IPS-11a (cell line): ENCODE measurements at regions not wholly inside any gene's neighbourhood (a gene's known extent, or its start where the extent isn't known, plus 50 kb on each side); places are given as distances from the start of the nearest gene placed in this dataset.
"Not testable (repeated sequence)": the region's sequence is repeated elsewhere in the genome, so short reads cannot be mapped to it uniquely, and the experiment has no call there.

Source experiments
- H3K4me3 ChIP-seq: one replicate; pipeline ENCODE4 v1.5.1; 2013; ENCODE audit warnings: low read depth, low read length, control low read depth

DNA sequence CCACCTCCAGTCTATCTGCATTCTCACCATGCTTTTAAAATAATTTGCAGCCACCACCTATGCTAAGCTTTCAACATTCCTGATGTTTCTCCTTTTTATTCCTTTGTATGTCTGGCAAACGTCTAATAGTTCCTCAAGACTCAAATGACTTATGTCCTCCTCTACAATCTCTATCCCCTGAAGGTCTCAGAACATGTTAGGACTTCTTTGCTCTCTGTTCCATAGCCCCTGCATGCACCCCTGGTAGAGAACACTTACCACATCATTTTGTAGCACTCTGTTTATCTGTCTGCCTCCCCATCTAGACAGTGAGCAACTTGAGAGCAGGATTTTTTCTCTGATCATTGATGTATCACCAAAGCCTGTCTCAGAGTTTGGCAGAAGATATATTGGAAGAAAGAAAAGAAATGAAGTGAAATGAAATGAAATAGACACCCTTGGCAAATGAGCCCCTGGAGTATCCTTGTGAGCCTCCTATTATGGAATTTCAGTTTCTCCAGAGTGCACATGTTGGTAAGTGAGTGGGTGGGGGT is 1231.2 kb upstream of the FLRT2 start:
- no peak overlapping the region for H3K4me3 ChIP-seq

DNA sequence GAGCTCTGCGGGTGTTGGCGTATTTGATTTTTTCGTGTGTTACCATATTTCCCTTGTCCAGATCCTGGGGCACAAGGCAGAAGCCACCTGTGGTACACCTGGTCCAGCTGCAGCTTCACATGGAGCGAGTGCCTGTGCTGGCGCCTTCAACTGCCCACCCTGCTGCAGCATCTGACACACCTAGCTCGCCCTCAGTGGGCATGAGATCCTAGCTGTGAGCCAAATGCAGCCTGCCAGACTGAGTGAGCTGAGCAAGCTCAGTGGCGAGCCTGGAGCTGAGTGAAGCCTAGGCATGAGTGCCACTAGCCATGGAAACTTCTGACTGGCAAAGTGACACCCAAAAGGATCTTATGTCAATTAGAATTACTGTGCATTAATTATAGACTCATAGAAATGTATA is 1226.8 kb upstream of the FLRT2 start:
- no peak overlapping the region for H3K4me3 ChIP-seq

DNA sequence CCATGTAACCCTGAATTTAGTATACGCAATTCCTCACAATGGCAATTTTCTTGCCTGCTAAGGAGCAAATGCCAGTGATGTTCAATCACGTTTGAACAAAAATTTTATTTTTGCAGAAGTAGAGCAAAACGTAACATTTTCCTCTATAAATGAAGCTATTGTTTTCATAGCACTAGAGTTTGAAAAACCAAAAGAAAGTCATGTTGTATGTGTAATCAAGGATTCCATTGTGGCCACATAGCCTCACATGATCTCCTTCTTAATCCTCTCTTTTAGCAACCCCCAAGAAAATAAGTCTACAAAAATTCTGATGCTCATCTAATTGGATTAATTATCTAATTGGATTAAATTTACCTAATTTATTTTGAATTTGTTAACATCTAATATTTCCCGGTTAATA is 1217.4 kb upstream of the FLRT2 start:
- H3K4me3 ChIP-seq = no peak overlapping the region

DNA sequence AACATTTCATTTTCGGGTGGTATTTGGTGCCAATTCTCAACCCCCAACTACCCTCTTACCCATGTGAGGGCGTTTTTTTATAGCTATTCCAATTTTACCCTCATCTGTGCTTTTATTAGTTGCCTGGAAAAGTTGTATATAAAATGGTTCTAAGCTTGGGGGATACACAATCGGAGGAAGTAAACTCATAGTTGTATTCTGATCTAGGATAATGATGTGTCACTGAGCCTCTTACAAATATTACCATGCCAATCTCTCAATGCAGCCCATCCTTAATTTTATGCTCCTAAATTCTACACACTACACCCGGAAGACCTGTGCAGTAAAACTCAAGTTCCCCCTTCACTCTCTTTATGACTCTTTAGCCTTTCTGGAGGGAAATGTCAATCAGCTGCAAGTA is 1206.5 kb upstream of the FLRT2 start:
- no peak overlapping the region for H3K4me3 ChIP-seq

DNA sequence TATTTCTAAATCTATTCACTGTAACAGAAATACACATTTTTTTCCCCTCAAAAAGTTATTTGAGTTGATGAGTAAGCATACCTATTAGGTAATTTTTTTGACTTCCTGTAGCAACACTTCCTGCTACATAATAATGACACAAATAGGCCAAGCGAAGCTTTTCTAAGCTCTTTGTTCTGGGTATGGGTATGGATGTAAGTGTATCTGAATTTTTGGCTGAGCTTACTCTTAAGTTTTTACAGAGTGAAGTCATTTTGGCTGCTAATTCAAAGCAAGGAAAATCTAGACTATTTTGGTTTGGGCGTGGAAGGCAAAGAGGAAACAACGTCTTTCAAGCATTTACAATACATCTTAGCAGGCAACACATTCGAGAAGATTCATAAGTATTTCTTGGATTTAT is 1206.0 kb upstream of the FLRT2 start:
- no peak overlapping the region for H3K4me3 ChIP-seq

DNA sequence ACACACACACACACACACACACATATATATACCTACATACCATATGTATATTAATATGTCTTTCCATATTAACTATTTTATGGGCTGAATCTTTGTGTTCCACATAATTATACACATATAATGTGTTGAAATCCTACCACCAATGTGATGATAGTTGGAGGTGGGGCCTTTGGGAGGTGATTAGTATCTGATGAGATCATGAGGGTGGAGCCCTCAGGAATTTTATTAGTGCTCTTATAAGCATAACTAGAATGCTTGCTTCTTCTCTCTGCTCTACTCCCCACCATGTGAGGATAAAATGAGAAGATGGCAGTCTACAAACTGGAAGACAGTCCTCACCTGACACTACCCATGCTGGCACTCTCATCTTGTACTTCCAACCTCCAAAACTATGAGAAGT is 1193.5 kb upstream of the FLRT2 start:
- no peak overlapping the region for H3K4me3 ChIP-seq

DNA sequence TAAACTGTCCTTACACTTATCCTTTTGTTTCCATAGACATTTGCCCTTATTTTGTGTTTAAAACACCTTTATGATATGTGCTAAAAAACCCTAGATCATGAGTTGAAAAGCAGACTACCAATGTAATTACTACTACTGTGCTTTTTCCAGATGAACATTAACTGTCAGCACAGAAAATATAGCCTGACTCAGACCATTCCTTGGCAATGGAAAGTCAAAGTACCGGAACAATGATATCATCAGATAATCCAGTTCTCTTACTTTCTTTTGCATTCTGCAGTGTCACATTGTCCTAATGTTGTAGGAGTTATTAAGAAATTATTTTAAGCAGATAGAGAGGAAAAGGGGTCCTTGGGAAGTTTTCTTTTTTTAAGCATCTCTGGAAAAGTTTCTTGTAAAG is 1189.0 kb upstream of the FLRT2 start:
- no peak overlapping the region for H3K4me3 ChIP-seq

DNA sequence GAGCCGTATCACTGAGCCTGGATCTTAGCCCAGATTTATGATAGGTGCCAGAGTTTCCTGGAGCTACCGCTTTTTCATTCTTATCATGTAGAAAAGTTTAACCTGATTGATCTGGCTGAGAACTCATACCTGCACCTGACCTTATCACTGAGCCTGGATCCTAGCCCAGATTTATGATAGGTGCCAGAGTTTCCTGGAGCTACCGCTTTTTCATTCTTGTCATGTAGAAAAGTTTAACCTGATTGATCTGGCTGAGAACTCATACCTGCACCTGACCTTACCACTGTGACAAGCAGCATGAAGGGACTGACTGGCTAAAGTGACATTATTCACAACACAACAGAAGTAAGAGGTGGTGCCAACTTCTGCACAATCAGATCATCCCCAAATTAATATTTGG is 1188.1 kb upstream of the FLRT2 start:
- not testable (repeated sequence) for H3K4me3 ChIP-seq

DNA sequence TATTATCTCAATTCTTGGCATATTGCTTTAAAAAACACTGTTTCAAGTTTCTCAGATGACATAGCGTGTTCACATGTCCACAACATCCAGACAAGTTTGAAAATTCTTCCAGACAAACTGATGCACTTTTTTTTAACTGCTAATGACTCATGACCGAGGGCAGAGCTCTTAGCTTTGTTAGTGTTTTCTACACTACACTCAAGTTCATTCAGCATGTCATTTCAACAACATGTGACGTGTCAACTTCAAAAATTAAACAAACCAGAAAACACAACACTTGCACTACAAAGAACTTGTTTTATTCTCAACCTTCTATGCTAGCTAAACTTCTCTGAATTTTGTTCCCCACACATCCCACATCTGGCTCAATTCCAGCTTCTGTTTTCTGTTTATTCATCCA is 1186.3 kb upstream of the FLRT2 start:
- H3K4me3 ChIP-seq = no peak overlapping the region

DNA sequence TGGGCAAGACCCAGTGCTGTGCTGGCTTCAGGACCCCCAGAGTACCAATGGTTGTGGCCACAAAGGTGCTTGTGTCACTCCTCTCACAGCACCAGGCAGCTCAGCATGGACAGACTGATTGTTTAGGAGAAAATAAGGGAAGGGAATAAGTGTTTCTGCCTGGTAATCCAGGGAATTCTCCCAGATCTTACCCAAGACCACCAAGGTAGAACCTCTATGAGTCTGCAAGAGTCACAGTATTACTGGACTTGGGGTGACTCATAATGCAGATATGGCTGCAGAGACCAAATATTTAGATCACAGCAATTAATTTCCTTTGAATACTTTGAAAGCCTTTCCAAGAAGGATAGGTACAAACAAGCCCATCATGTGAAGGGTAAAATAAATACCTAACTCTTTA is 1178.3 kb upstream of the FLRT2 start:
- no peak overlapping the region for H3K4me3 ChIP-seq

DNA sequence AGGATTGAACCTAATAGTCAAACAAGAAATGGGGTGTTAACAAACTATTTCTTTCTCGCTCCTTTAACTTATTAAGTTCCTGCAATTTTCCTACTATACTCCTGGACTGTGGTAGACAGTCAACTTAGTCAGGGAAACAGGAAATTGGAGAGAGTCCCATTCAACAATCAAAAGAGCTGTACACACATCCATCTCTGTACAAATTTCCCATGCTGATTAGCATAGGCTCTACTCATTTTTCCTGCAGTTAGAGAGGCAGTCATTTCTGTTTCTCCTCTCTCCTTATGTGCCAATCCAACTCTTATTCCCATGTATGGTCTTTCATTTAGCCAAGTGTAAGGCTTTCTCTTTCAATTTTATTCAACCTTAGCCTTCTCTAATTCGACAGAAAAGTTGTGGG is 1168.5 kb upstream of the FLRT2 start:
- H3K4me3 ChIP-seq = no peak overlapping the region

DNA sequence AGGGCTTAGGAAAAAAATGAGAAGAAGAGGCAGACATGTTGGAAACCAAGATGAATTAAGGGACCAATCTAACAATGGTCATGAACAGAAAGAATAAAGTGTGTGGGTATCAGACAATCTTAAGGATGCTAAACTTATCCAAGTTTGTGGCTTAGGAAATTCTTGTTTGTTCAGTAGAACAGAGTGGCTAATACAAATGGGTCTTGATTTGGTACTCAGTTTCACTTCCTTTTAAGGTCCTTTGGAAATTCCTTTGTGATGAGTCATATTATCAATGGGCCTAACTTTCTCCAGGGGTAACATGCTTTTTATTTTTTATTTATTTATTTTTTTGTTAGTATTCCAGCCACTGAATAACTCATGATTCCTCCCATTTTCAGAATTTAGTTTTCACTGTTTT is 1154.7 kb upstream of the FLRT2 start:
- no peak overlapping the region for H3K4me3 ChIP-seq

DNA sequence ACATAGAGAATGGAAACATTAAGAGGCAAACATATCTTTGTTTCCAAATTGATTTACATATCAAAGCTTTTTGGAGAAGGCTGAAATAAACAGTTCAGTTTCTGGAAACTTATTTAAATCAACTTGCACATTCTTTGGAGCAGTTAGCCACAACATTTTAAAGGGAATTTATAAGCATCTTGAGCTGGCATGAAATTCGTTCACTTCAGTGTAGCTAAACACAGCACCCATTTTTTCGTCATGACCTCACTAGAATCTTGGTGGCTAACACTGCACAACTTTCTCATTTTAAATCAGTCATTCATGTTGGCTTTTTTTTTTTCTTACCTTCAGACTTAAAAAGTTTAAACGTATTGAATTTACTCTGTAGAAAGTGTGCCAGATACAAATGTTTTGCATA is 1139.9 kb upstream of the FLRT2 start:
- H3K4me3 ChIP-seq = no peak overlapping the region

DNA sequence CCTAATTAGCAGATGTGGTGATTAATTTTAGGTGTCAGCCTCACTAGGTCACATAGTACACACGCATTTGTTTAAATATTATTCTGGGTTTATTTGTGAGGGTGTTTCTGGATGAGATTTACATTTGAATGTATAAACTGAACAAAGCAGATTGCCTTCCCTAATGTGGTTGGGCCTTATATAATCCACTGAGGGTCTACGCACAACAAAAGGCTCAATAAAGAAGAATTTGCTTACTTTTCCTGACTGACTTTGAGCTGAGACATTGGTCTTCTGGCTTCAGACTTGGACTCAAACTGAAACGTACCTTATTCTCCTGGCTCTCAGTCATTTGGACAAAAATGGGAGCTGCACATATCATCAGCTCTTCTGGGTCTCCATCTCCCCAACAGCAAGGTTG is 1132.3 kb upstream of the FLRT2 start:
- H3K4me3 ChIP-seq = no peak overlapping the region

DNA sequence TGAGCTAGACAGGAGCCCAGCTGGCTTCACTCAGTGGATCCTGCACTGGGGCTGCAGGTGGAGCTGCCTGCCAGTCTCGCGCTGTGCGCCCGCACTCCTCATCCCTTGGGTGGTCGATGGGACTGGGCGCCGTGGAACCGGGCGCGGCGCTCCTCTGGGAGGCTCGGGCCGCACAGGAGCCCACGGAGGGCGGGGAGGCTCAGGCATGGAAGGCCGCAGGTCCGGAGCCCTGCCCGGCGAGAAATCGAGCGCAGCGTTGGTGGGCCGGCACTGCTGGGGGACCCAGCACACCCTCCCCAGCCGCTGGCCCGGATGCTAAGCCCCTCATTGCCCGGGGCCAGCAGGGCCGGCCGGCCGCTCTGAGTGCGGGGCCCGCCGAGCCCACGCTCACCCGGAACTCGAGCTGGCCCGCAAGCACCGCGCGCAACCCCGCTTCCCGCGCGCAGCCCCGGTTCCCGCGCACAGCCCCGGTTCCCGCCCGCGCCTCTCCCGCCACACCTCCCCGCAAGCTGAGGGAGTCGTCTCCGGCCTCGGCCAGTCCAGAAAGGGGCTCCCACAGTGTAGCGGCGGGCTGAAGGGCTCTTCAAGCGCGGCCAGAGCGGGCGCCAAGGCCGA is 1130.5 kb upstream of the FLRT2 start:
- H3K4me3 ChIP-seq = no peak overlapping the region

DNA sequence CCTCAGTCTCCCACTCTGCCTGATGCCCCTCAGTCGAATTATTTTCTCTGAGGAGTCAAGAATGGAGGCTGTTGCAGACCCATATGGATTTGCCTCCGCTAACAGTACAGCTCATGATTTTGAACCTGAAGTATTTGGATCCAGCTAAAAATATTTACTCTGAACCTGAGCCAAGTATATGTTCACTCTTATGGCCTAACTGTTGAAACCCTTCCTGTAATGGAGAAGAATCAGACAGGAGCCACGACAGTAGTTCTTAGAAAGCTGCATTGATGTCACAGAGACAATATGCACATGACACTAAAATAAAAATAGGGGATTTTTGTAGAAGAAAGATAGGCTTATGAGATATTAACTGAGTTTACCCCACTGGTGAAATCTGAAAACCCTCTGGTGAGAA is 1128.3 kb upstream of the FLRT2 start:
- no peak overlapping the region for H3K4me3 ChIP-seq

DNA sequence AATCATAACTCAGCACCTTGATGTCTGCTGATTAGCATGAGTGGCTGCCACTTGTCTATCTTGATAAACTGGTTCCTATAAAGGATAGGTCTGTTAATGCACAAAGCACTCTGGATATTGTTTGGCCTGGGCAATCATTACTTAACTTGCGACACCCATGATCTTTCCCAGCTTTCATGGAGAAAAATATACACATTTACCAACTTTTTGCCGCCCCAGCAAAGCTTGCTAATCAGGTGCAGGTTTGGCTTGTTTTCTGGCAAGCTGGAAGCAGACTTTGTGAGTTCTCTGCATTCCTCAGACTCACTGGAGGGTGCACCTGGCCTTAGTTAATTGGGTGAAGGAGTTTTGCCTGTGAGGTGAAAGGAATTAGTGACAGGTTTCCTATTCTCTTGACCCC is 1126.4 kb upstream of the FLRT2 start:
- H3K4me3 ChIP-seq = no peak overlapping the region

DNA sequence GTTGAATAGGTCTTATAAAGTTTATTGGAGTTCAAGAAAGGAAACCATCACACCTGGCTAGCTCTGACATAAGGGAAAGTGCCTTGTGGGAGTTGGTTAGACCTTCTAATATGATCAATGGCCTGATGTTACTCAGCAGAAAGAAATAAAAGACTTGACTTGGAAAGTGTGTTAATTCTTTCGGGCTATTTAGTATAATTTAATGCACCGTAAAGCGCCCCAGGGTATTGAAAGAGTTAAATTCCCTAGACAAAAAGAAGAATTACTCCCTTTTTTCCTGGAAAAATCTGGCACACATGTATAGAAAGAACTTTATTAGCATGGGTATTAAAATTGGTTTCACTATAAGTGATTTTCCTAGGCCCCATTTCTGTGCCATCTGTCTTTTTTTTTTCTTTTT is 1125.7 kb upstream of the FLRT2 start:
- no peak overlapping the region for H3K4me3 ChIP-seq

DNA sequence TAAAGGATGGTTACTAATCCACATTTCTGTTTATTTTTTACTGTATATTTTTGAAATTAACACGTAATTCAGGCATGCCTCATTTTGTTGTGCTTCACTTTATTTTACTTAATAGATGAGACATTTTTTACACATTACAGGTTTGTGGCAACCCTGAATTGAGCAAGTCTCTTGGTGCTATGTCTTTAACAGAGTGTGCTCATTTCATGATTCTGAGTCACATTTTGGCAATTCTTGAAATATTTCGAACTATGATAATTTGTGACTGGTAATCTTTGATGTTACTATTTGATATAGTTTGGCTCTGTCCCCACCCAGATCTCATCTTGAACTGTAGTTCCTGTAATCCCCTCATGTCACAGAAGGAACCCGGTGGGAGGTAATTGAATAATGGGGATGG is 1120.5 kb upstream of the FLRT2 start:
- H3K4me3 ChIP-seq = no peak overlapping the region

DNA sequence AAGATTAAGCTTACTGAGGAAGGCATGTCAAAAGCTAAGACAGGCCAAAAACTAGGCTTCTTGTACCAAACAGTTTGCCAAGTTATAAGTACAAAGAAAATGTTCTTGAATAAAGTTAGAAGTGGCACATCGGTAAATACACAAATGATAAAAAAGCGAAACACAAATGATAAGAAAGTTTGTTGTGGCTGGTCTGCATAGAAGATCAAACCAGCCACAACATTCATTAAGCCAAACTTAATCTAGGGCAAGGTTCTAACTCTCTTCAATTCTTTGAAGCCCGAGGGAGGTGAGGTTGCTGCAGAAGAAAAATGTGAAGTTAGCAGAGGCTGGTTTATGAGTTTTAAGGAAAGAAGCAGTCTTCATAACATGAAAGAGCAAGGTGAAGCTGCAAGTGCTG is 1119.6 kb upstream of the FLRT2 start:
- H3K4me3 ChIP-seq = no peak overlapping the region

DNA sequence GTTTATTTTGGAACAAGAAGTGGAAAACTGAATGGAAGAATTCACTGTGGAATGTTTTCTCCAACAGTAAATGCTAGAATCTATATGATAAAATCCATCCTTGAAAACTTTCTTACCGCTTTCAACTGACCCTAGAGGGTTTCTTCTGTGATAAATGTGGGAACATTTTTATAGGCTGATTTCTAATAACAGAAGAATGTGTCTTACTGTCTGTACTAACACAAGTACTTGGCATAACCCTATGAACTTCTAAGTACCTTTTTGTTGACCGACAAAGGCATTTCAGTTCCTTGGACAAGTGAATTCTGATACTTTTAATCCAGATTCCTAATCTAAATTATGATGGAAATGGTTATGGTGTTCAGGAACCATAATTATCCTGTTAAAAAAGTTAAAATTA is 1109.7 kb upstream of the FLRT2 start:
- H3K4me3 ChIP-seq = no peak overlapping the region

DNA sequence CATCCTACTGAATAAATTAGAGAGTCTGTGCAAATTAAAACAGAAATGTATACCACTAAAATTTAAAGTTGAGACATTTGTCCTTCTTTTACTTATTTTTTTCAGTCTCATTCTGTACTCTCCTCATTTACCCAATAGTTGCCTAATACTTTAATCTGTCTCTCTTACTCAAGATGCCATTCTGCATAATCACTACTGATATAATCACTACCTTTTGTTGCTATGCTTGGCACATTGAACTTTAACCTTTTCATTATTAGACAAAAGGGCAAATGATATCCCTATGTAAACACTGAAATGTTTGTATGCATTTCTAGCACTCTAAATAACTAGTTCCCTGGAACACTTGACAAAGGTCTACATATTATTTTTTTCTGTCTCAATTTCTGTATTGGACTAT is 1108.3 kb upstream of the FLRT2 start:
- no peak overlapping the region for H3K4me3 ChIP-seq

DNA sequence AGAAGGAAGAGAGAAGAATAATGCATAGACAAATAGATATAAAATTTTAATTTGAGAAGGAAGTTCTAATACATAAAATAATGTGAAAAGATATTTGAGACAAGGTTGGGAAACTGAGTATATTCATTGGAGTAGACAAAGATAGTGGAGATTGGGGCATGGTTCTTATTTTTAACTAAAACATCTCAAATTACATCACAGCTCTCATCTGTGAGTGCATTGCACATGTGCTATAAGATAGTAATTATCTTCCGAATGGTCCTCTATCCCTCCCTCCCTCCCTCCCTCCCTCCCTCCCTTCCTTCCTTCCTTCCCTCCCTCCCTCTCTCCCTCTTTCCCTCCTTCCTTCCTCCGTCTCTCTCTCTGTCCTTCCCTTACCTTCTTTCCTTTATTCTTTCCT is 1104.0 kb upstream of the FLRT2 start:
- H3K4me3 ChIP-seq = no peak overlapping the region

DNA sequence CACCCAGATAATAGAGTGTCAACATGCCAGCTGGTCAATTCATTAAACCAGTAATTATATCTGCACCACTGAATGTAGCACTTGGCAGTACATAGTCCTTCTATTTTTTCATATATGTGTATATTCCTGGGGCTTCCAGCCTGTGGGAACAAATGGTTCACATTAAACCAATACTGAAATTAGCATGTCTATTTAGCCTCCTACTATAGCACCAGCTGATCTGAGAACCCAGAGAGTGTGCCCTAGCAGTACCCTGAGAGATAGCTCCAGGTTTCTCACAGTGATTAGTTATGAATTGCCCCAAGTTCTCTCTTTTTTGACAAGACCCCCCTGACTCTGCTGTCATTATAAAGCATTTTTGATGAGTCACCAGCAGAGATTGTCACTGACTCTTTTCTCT is 1097.3 kb upstream of the FLRT2 start:
- no peak overlapping the region for H3K4me3 ChIP-seq
